HEK293 (cell line): ENCODE measurements at regions not wholly inside any gene's neighbourhood (a gene's known extent, or its start where the extent isn't known, plus 50 kb on each side); places are given as distances from the start of the nearest gene placed in this dataset.

Experiments
- CTCF ChIA-PET: fragments of 350-600 bp; formaldehyde crosslinking; extraction: SDS; loops from one replicate; lab custom pipeline; 2021; ENCODE audit warnings: antibody characterized with exemption; lab: Yijun Ruan, JAX
- POLR2A ChIA-PET: fragments of 300-600 bp; formaldehyde crosslinking; extraction: SDS; loops from one replicate; lab custom pipeline; 2020; ENCODE audit warnings: antibody characterized with exemption, inconsistent platforms; lab: Yijun Ruan, JAX
- H3K27ac ChIP-seq: fragments of 200-500 bp; sonication (Bioruptor generic); 2 replicates; pipeline ENCODE4 v1.5.1; 2014; ENCODE audit warnings: low read depth, low read length, control low read depth, inconsistent platforms; ENCODE audit errors: extremely low read depth
- H3K36me3 ChIP-seq, 2 experiments: fragments of 200-500 bp in 1 of 2; sonication (Bioruptor generic) in 1 of 2; 1 replicate in 1 of 2; 2 replicates in 1 of 2; pipeline ENCODE4 v1.5.1; 2014 to 2017; ENCODE audit warnings: inconsistent platforms in 2 of 2, low read length in 2 of 2; ENCODE audit not compliant: control insufficient read depth in 2 of 2, insufficient read depth in 1 of 2
- H3K4me1 ChIP-seq: fragments of 200-500 bp; sonication (Bioruptor generic); 2 replicates; pipeline ENCODE4 v1.5.1; 2014; ENCODE audit warnings: mild to moderate bottlenecking, low read length, inconsistent platforms; ENCODE audit not compliant: control insufficient read depth, insufficient read depth
- H3K4me3 ChIP-seq: 2 replicates; pipeline ENCODE4 v1.5.1; 2011; ENCODE audit warnings: low read depth, mild to moderate bottlenecking, control low read depth, low read length, moderate library complexity
- H3K9me3 ChIP-seq: fragments of 200-500 bp; sonication (Bioruptor generic); 2 replicates; pipeline ENCODE4 v1.5.1; 2014; ENCODE audit warnings: low read depth, low read length, inconsistent platforms; ENCODE audit not compliant: control insufficient read depth, insufficient read depth
- ATF2 ChIP-seq: fragments of 450-650 bp; formaldehyde crosslinking; IDR thresholded peaks from 2 replicates; pipeline ENCODE4 v1.5.1; 2016; ENCODE audit warnings: missing biosample characterization, missing genetic modification characterization, low read depth
- PRDM2 ChIP-seq: fragments of 450-650 bp; formaldehyde crosslinking; IDR thresholded peaks from 2 replicates; pipeline ENCODE4 v1.5.1; 2016; ENCODE audit warnings: missing biosample characterization, missing genetic modification characterization, borderline replicate concordance
- ZBTB10 ChIP-seq: fragments of 450-650 bp; formaldehyde crosslinking; IDR thresholded peaks from 2 replicates; pipeline ENCODE4 v1.5.1; 2016; ENCODE audit warnings: missing biosample characterization, missing genetic modification characterization
- ZBTB49 ChIP-seq: fragments of 450-650 bp; formaldehyde crosslinking; IDR thresholded peaks from 2 replicates; pipeline ENCODE4 v1.5.1; 2016; ENCODE audit warnings: missing biosample characterization, missing genetic modification characterization, low read depth
- ZNF146 ChIP-seq: fragments of 450-650 bp; formaldehyde crosslinking; IDR thresholded peaks from 2 replicates; pipeline ENCODE4 v1.5.1; 2016; ENCODE audit warnings: missing biosample characterization, missing genetic modification characterization
- ZNF324 ChIP-seq: fragments of 450-650 bp; formaldehyde crosslinking; IDR thresholded peaks from 2 replicates; pipeline ENCODE4 v1.5.1; 2016; ENCODE audit warnings: missing biosample characterization, missing genetic modification characterization
- ZNF37A ChIP-seq: fragments of 450-650 bp; IDR thresholded peaks from 2 replicates; pipeline ENCODE4 v1.5.1; 2018; ENCODE audit warnings: missing biosample characterization, missing genetic modification characterization
- ZNF513 ChIP-seq: fragments of 450-650 bp; IDR thresholded peaks from 2 replicates; pipeline ENCODE4 v1.5.1; 2018; ENCODE audit warnings: missing biosample characterization, missing genetic modification characterization
- ZNF514 ChIP-seq: fragments of 450-650 bp; formaldehyde crosslinking; IDR thresholded peaks from 2 replicates; pipeline ENCODE4 v1.5.1; 2016; ENCODE audit warnings: missing biosample characterization, missing genetic modification characterization
- ZNF521 ChIP-seq: fragments of 450-650 bp; formaldehyde crosslinking; IDR thresholded peaks from 2 replicates; pipeline ENCODE4 v1.5.1; 2017; ENCODE audit warnings: missing biosample characterization, mild to moderate bottlenecking, missing genetic modification characterization
- ZNF558 ChIP-seq: fragments of 450-650 bp; formaldehyde crosslinking; IDR thresholded peaks from 2 replicates; pipeline ENCODE4 v1.5.1; 2016; ENCODE audit warnings: missing biosample characterization, missing genetic modification characterization
- ZNF626 ChIP-seq: fragments of 450-650 bp; sonication (Bioruptor Pico); formaldehyde crosslinking; IDR thresholded peaks from 2 replicates; pipeline ENCODE4 v1.5.1; 2018; ENCODE audit warnings: missing biosample characterization, missing genetic modification characterization, inconsistent platforms
- ZNF658 ChIP-seq: fragments of 450-650 bp; formaldehyde crosslinking; IDR thresholded peaks from 2 replicates; pipeline ENCODE4; 2016; ENCODE audit warnings: missing biosample characterization, missing genetic modification characterization
- ZSCAN5A ChIP-seq: fragments of 450-650 bp; formaldehyde crosslinking; IDR thresholded peaks from 2 replicates; pipeline ENCODE4 v1.5.1; 2016; ENCODE audit warnings: missing biosample characterization, missing genetic modification characterization

- TF ChIP-seq ZNF513 (tag by site-specific recombination) = no peak
These were observed 2823.7 kb upstream of the PCDH20 start (continued) for GRCh38 chr13:64239372-64239771.

- TF ChIP-seq ZNF521 (tag by site-specific recombination) (no peak), ZNF658 (tag by site-specific recombination) (no peak), ZNF324 (tag by site-specific recombination) (no peak), ZNF37A (tag by site-specific recombination) (no peak), ZNF146 (tag by site-specific recombination) (no peak), ZNF558 (no peak), PRDM2 (tag by site-specific recombination) (no peak), ZSCAN5A (tag by site-specific recombination) (no peak), ZBTB10 (no peak), ATF2 (tag by site-specific recombination) (no peak), ZNF626 (no peak), ZBTB49 (tag by site-specific recombination) (no peak), ZNF514 (no peak)
- TF ChIP-seq, all 188 proteins: peak for 0
- Histone ChIP-seq H3K9me3 (no peaks in the 10 kb centered on the region), H3K4me1 (no peaks in the 10 kb centered on the region), H3K27ac (no peak overlapping the region), H3K36me3 (no peaks in the 10 kb centered on the region), H3K4me3 (no peak overlapping the region)
- CTCF ChIA-PET = interaction anchor here (0.9 kb wide), 1 partner anchor 24 kb away, joined by 3 read pairs; no protein-coding TSS in a partner anchor
- POLR2A ChIA-PET = no interaction called here
These were observed 2818.6 kb upstream of the PCDH20 start for GRCh38 chr13:64234255-64234654.
